Heart right ventricle (tissue), 16 donors: ENCODE measurements at regions not wholly inside any gene's neighbourhood (a gene's known extent, or its start where the extent isn't known, plus 50 kb on each side); places are given as distances from the start of the nearest gene placed in this dataset.

Experiments used
- ATAC-seq, 8 donors: fragments of 200-7000 bp; cut with Tn5 transposase; one replicate each; pipeline ENCODE4 v1.9.1; 2020; ENCODE audit warnings: mild to moderate bottlenecking in 8 of 8, moderate library complexity in 8 of 8, moderate number of reproducible peaks in 1 of 8
- DNase-seq, 2 donors: peaks; one replicate each; pipeline ENCODE4 v3.0.0-alpha.2; 2020
- H3K27ac ChIP-seq, 10 donors: fragments of 200-600 bp; sonication (generic) in 2 of 10; one replicate each; pipeline versions ENCODE4 v1.5.0 to v1.8.0; 2020 to 2022; ENCODE audit warnings: mild to moderate bottlenecking in 3 of 10
- H3K27me3 ChIP-seq, 7 donors: fragments of 200-600 bp; one replicate each; pipeline ENCODE4 v1.8.0; 2021 to 2022; ENCODE audit warnings: mild to moderate bottlenecking in 2 of 7
- H3K36me3 ChIP-seq, 9 donors: fragments of 200-600 bp; sonication (generic) in 1 of 9; one replicate each; pipeline versions ENCODE4 v1.5.0 to v1.8.0; 2020 to 2022; ENCODE audit warnings: mild to moderate bottlenecking in 2 of 9
- H3K4me1 ChIP-seq, 9 donors: fragments of 200-600 bp; sonication (generic) in 1 of 9; one replicate each; pipeline versions ENCODE4 v1.5.0 to v1.8.0; 2020 to 2022; ENCODE audit warnings: mild to moderate bottlenecking in 4 of 9
- H3K4me3 ChIP-seq, 10 donors: fragments of 200-600 bp; sonication (generic) in 2 of 10; one replicate each; pipeline versions ENCODE4 v1.5.0 to v1.8.0; 2020 to 2022; ENCODE audit warnings: mild to moderate bottlenecking in 7 of 10, moderate library complexity in 2 of 10
- H3K9me3 ChIP-seq, 11 donors: fragments of 200-600 bp in 10 of 11; sonication (generic) in 2 of 11; one replicate each; pipeline versions ENCODE4 v1.5.0 to v1.8.0; 2013 to 2022; ENCODE audit warnings: mild to moderate bottlenecking in 2 of 11, control low read depth in 1 of 11, moderate library complexity in 1 of 11
- CTCF ChIP-seq, 9 donors: fragments of 200-600 bp; sonication (generic) in 2 of 9; IDR thresholded peaks; one replicate each; pipeline versions ENCODE4 v1.5.0 to v1.8.0; 2021 to 2022; ENCODE audit warnings: antibody characterized with exemption in 9 of 9, mild to moderate bottlenecking in 5 of 9, moderate library complexity in 1 of 9
- WGBS, 2 donors: extraction: QIAGEN DNeasy Blood & Tissue Kit; methylation state at CpG; one replicate each; pipeline ENCODE4 v1.1.7; 2013; ENCODE audit warnings: inconsistent platforms in 1 of 2; 5-methylcytosine and 5-hydroxymethylcytosine counted together
- intact Hi-C, 10 donors: fragments of 100-400 bp; cut with DNase I; formaldehyde crosslinking; loops; one replicate each; pipeline versions ENCODE4 v1.11.1 to v1.14.2; 2022
- donor health status: Arrhythmogenic right ventricular cardiomyopathy.
- donor health status: ischemic (EF 13 %, LVEDD 7.1; RV severe dilation, severe dysfunction).
- donor health status: healthy with polysubstance abuse.
- donor health status: DM: no; HTN: yes; CAD: no.
- donor health status: DM: no; HTN: no; CAD: no.
- donor health status: ischemic (EF 25% LVEDD 6.9; RV normal size, moderate dysfunction).
- donor health status: ischemic (EF 25% LVEDD 5.7; RV mildly dilated, moderate dysfunction).
- donor health status: healthy.
- donor health status: DM: yes; HTN: yes; CAD: no.
- donor health status: Ischemic cardiomyopathy.
- donor health status: ischemic (EF 35%, LVEDD 5.7; RV mildly dilated, moderate dysfunction).
- donor health status: nonischemic (EF 11% LVEDD 7.7; RV severe dilation, severe dysfunction).
- donor health status: DM: yes; HTN: yes; CAD: no.
- donor health status: PGD.
- donor health status: ischemic (EF 29% LVEDD 5.4; RV normal size, mild dysfunction).
- donor health status: nonischemic (EF 23%, LVEDD 6.1; RV moderate dilation, normal function).

GRCh38 chr2:172216477-172216876, 113.8 kb upstream of the DLX2 start:
- H3K27me3 ChIP-seq = no peaks in the 10 kb centered on the region
- intact Hi-C loops = loop anchor here in 1 of 10 donors (5.0 kb wide), 1 partner anchor 34 kb away; no protein-coding TSS in a partner anchor
- H3K4me1 ChIP-seq = peaks cover 0 to 11% (median 0%) of the 10 kb centered on the region in 9 donors
- DNase-seq (no peak), ATAC-seq (no peak)
- 93% methylated on average over 6 of the region's 6 CpGs for WGBS, 2 donors
- H3K4me3 ChIP-seq = no peak overlapping the region
- no peak for TF ChIP-seq CTCF (IDR thresholded peaks at IDR 0.05)
- H3K9me3 ChIP-seq = no peaks in the 10 kb centered on the region
- H3K27ac ChIP-seq = no peak overlapping the region
- H3K36me3 ChIP-seq = no peaks in the 10 kb centered on the region

- H3K27me3 ChIP-seq = no peaks in the 10 kb centered on the region
- ATAC-seq = no peak
- no peaks in the 10 kb centered on the region for H3K36me3 ChIP-seq
- DNase-seq = no peak
- peaks cover 0 to 11% (median 0%) of the 10 kb centered on the region in 9 donors for H3K4me1 ChIP-seq
- intact Hi-C loops = loop anchor here in 1 of 10 donors (5.0 kb wide), 1 partner anchor 37 kb away; no protein-coding TSS in a partner anchor
- no peak overlapping the region for H3K4me3 ChIP-seq
- no peak for TF ChIP-seq CTCF (IDR thresholded peaks at IDR 0.05)
- H3K27ac ChIP-seq = no peak overlapping the region
- no peaks in the 10 kb centered on the region for H3K9me3 ChIP-seq
- 87 to 89% methylated on average over 2 of the region's 2 CpGs for WGBS, 2 donors
These were observed 116.5 kb upstream of the DLX2 start for GRCh38 chr2:172219201-172219600.

- H3K4me1 ChIP-seq = peaks cover 0 to 11% (median 0%) of the 10 kb centered on the region in 9 donors
- DNase-seq = no peak
- no peaks in the 10 kb centered on the region for H3K36me3 ChIP-seq
- H3K4me3 ChIP-seq = no peak overlapping the region
- H3K27ac ChIP-seq = no peak overlapping the region
- TF ChIP-seq CTCF (IDR thresholded peaks at IDR 0.05) = no peak
- intact Hi-C loops = no loop called here
- no peaks in the 10 kb centered on the region for H3K27me3 ChIP-seq
- ATAC-seq = no peak
- no peaks in the 10 kb centered on the region for H3K9me3 ChIP-seq
These were observed 117.4 kb upstream of the DLX2 start for GRCh38 chr2:172220121-172220520.

- Histone ChIP-seq H3K9me3 (no peaks in the 10 kb centered on the region), H3K27me3 (no peaks in the 10 kb centered on the region), H3K4me3 (no peak overlapping the region), H3K36me3 (no peaks in the 10 kb centered on the region), H3K27ac (no peak overlapping the region), H3K4me1 (peaks cover 0 to 11% (median 0%) of the 10 kb centered on the region in 9 donors)
- intact Hi-C loops = no loop called here
- 77 to 78% methylated on average over 5 of the region's 5 CpGs for WGBS, 2 donors
- DNase-seq = no peak
- no peak for ATAC-seq
- TF ChIP-seq CTCF (IDR thresholded peaks at IDR 0.05) = no peak
These were observed 120.9 kb upstream of the DLX2 start for GRCh38 chr2:172223601-172224054.
